ENCODE measurements at regions not wholly inside any gene's neighbourhood (a gene's known extent, or its start where the extent isn't known, plus 50 kb on each side); places are given as distances from the start of the nearest gene placed in this dataset.

DNA sequence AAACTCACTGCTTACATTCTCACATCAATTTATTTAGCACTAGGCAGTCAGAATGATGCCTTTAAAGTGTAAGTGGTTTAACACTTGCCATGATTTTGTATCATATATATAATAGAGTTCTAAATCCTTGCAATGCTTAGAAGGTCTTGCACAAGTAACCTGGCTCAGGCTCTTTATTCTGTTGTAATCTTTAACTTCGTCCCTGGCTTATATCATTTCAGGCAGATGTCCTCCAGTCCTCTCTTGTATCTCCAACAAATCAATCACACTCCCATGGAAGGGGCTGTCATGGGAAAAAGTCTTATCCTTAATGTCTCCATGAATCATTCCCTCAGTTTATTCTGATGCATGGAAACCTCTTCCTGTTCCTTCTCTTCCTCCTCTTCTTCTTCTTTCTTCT, 841.6 kb upstream of the B3GALT2 start:
- TF ChIP-seq CTCF (IDR thresholded peaks at IDR 0.05), result no peak
- no peak for TF ChIP-seq POLR2A (IDR thresholded peaks at IDR 0.05)
